ENCODE measurements at regions not wholly inside any gene's neighbourhood (a gene's known extent, or its start where the extent isn't known, plus 50 kb on each side); places are given as distances from the start of the nearest gene placed in this dataset.
A peak's percentile ranks its signal among the peaks of the same experiment; 100 is the strongest.

GRCh38 chrX:68908071-68908470, 79.2 kb downstream of the EFNB1 start:
- Mint-ChIP-seq H3K27me3 (peaks cover 0 to 5% of the 10 kb centered on the region in 2 donors), H3K4me1 (no peaks in the 10 kb centered on the region), H3K36me3 (no peaks in the 10 kb centered on the region), H3K4me3 (no peak overlapping the region), H3K9me3 (no peaks in the 10 kb centered on the region), H3K27ac (no peak overlapping the region)
- DNase-seq: no peak
- Histone ChIP-seq H3K4me1 (ENCODE audit: insufficient read depth, low read length) (no peaks in the 10 kb centered on the region), H3K4me3 (ENCODE audit: low read length in 2 of 2) (no peak overlapping the region), H3K36me3 (ENCODE audit: insufficient read depth, low read length) (no peaks in the 10 kb centered on the region), H3K27ac (ENCODE audit: low read depth, low read length) (no peak overlapping the region), H3K9me3 (ENCODE audit: control insufficient read depth in 1 of 2, low read length in 2 of 2) (no peaks in the 10 kb centered on the region), H3K27me3 (ENCODE audit: insufficient read depth, low read length) (no peaks in the 10 kb centered on the region)
- ChIA-PET POLR2A (ENCODE audit: partially characterized antibody) (no interaction called here), CTCF (ENCODE audit: partially characterized antibody) (no interaction called here)
- intact Hi-C loops (cut with micrococcal nuclease): no loop called here

GRCh38 chrX:68902706-68903504, 74.1 kb downstream of the EFNB1 start:
- Histone ChIP-seq H3K27ac (ENCODE audit: low read depth, low read length) (no peak overlapping the region), H3K4me1 (ENCODE audit: insufficient read depth, low read length) (no peaks in the 10 kb centered on the region), H3K9me3 (ENCODE audit: control insufficient read depth in 1 of 2, low read length in 2 of 2) (no peaks in the 10 kb centered on the region), H3K36me3 (ENCODE audit: insufficient read depth, low read length) (no peaks in the 10 kb centered on the region), H3K27me3 (ENCODE audit: insufficient read depth, low read length) (no peaks in the 10 kb centered on the region), H3K4me3 (ENCODE audit: low read length in 2 of 2) (no peak overlapping the region)
- H3K4me3 Mint-ChIP-seq: no peak overlapping the region
- DNase-seq: no peak
- POLR2A ChIA-PET (ENCODE audit: partially characterized antibody): no interaction called here
- intact Hi-C loops (cut with micrococcal nuclease): no loop called here
- H3K27ac Mint-ChIP-seq: no peak overlapping the region
- H3K36me3 Mint-ChIP-seq: no peaks in the 10 kb centered on the region
- peaks cover 0 to 3% (median 0%) of the 10 kb centered on the region in 8 donors for H3K9me3 Mint-ChIP-seq
- no peaks in the 10 kb centered on the region for H3K27me3 Mint-ChIP-seq
- peaks cover 0 to 1% (median 0%) of the 10 kb centered on the region in 4 donors for H3K4me1 Mint-ChIP-seq
- CTCF ChIA-PET (ENCODE audit: partially characterized antibody): no interaction called here

GRCh38 chrX:68901519-68901918, 72.7 kb downstream of the EFNB1 start:
- H3K9me3 Mint-ChIP-seq: peaks cover 0 to 3% (median 0%) of the 10 kb centered on the region in 8 donors
- Histone ChIP-seq H3K4me3 (ENCODE audit: low read length in 2 of 2) (no peak overlapping the region), H3K27ac (ENCODE audit: low read depth, low read length) (no peak overlapping the region), H3K27me3 (ENCODE audit: insufficient read depth, low read length) (no peaks in the 10 kb centered on the region), H3K9me3 (ENCODE audit: control insufficient read depth in 1 of 2, low read length in 2 of 2) (no peaks in the 10 kb centered on the region), H3K36me3 (ENCODE audit: insufficient read depth, low read length) (no peaks in the 10 kb centered on the region), H3K4me1 (ENCODE audit: insufficient read depth, low read length) (no peaks in the 10 kb centered on the region)
- H3K27ac Mint-ChIP-seq: no peak overlapping the region
- H3K27me3 Mint-ChIP-seq: no peaks in the 10 kb centered on the region
- intact Hi-C loops (cut with micrococcal nuclease): no loop called here
- peaks cover 0 to 1% (median 0%) of the 10 kb centered on the region in 4 donors for H3K4me1 Mint-ChIP-seq
- no peak overlapping the region for H3K4me3 Mint-ChIP-seq
- no peak for DNase-seq
- CTCF ChIA-PET (ENCODE audit: partially characterized antibody): no interaction called here
- POLR2A ChIA-PET (ENCODE audit: partially characterized antibody): no interaction called here
- H3K36me3 Mint-ChIP-seq: no peaks in the 10 kb centered on the region

GRCh38 chrX:68898598-68898997, 69.8 kb downstream of the EFNB1 start:
- DNase-seq: no peak
- Mint-ChIP-seq H3K4me1 (peaks cover 0 to 2% (median 0%) of the 10 kb centered on the region in 4 donors), H3K9me3 (peaks cover 0 to 3% (median 0%) of the 10 kb centered on the region in 8 donors), H3K27me3 (no peaks in the 10 kb centered on the region), H3K27ac (no peak overlapping the region), H3K36me3 (no peaks in the 10 kb centered on the region), H3K4me3 (no peak overlapping the region)
- intact Hi-C loops (cut with micrococcal nuclease): no loop called here
- H3K27me3 ChIP-seq (ENCODE audit: insufficient read depth, low read length): no peaks in the 10 kb centered on the region
- no peak overlapping the region for H3K4me3 ChIP-seq (ENCODE audit: low read length in 2 of 2)
- no peaks in the 10 kb centered on the region for H3K9me3 ChIP-seq (ENCODE audit: control insufficient read depth in 1 of 2, low read length in 2 of 2)
- POLR2A ChIA-PET (ENCODE audit: partially characterized antibody): no interaction called here
- H3K4me1 ChIP-seq (ENCODE audit: insufficient read depth, low read length): peaks cover 5% of the 10 kb centered on the region
- CTCF ChIA-PET (ENCODE audit: partially characterized antibody): no interaction called here
- no peaks in the 10 kb centered on the region for H3K36me3 ChIP-seq (ENCODE audit: insufficient read depth, low read length)
- no peak overlapping the region for H3K27ac ChIP-seq (ENCODE audit: low read depth, low read length)

DNA sequence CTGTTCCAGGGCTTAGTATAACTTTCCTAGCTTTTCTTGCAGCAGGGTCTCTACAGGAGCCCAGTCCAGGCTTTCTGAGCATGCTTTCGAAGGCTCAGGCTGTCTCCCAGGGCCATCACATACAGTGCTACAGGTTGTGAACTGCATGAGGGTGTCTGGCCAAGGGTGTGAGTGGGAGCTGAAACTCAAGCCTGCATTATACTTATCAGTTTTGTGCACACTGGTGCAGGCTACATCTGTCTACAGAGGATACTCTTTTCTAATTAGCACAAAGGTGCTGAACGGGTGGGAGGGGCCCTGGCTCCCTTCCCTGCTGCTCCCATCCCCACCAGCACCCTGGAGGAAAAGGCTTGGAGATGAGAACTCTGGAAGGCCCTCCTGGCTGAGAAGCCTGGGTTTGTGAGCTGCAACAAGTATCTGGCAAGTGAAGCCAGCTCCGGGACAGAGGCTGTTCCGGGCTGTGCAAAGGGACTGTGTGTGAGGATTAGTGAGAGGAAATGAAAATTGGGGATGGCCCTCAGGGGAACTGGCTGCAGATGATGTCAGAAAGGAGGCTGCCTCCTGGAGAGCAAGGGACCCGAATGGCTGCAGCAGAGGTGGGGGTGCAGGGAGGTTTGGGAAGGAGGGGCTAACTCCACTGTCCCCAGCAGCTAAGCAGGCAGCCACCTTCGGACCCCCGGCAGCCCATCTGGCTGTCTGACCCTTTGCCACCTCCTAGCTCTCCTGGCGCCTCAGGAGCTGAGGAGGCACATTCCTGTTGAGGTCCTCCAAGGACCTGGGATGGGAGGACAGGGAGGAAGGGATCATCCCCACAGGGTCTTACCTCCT, 68.5 kb downstream of the EFNB1 start:
- DNase-seq: no peak
- ChIA-PET POLR2A (ENCODE audit: partially characterized antibody) (no interaction called here), CTCF (ENCODE audit: partially characterized antibody) (no interaction called here)
- no peaks in the 10 kb centered on the region for H3K36me3 Mint-ChIP-seq
- peaks cover 0 to 3% (median 0%) of the 10 kb centered on the region in 8 donors for H3K9me3 Mint-ChIP-seq
- no peak overlapping the region for H3K4me3 Mint-ChIP-seq
- H3K27me3 Mint-ChIP-seq: no peaks in the 10 kb centered on the region
- no peaks in the 10 kb centered on the region for H3K9me3 ChIP-seq (ENCODE audit: control insufficient read depth in 1 of 2, low read length in 2 of 2)
- no peak overlapping the region for H3K27ac ChIP-seq (ENCODE audit: low read depth, low read length)
- H3K36me3 ChIP-seq (ENCODE audit: insufficient read depth, low read length): no peaks in the 10 kb centered on the region
- no peak overlapping the region for H3K27ac Mint-ChIP-seq
- intact Hi-C loops (cut with micrococcal nuclease): no loop called here
- H3K4me1 Mint-ChIP-seq: peaks cover 0 to 2% (median 0%) of the 10 kb centered on the region in 4 donors
- H3K4me3 ChIP-seq (ENCODE audit: low read length in 2 of 2): no peak overlapping the region
- no peaks in the 10 kb centered on the region for H3K27me3 ChIP-seq (ENCODE audit: insufficient read depth, low read length)
- peaks cover 5% of the 10 kb centered on the region for H3K4me1 ChIP-seq (ENCODE audit: insufficient read depth, low read length)

GRCh38 chrX:68896581-68896980, 67.8 kb downstream of the EFNB1 start:
- Histone ChIP-seq H3K27ac (ENCODE audit: low read depth, low read length) (no peak overlapping the region), H3K4me3 (ENCODE audit: low read length in 2 of 2) (no peak overlapping the region), H3K27me3 (ENCODE audit: insufficient read depth, low read length) (no peaks in the 10 kb centered on the region), H3K36me3 (ENCODE audit: insufficient read depth, low read length) (no peaks in the 10 kb centered on the region), H3K9me3 (ENCODE audit: control insufficient read depth in 1 of 2, low read length in 2 of 2) (no peaks in the 10 kb centered on the region), H3K4me1 (ENCODE audit: insufficient read depth, low read length) (peaks cover 5% of the 10 kb centered on the region)
- Mint-ChIP-seq H3K27me3 (no peaks in the 10 kb centered on the region), H3K27ac (peak overlapping the region in 1 of 7 donors; percentile 62), H3K4me1 (peaks cover 0 to 1% (median 0%) of the 10 kb centered on the region in 4 donors), H3K36me3 (no peaks in the 10 kb centered on the region), H3K4me3 (no peak overlapping the region), H3K9me3 (peaks cover 0 to 2% (median 0%) of the 10 kb centered on the region in 8 donors)
- DNase-seq: no peak
- CTCF ChIA-PET (ENCODE audit: partially characterized antibody): no interaction called here
- POLR2A ChIA-PET (ENCODE audit: partially characterized antibody): no interaction called here
- intact Hi-C loops (cut with micrococcal nuclease): no loop called here

- Histone ChIP-seq H3K27ac (ENCODE audit: low read depth, low read length) (no peak overlapping the region), H3K36me3 (ENCODE audit: insufficient read depth, low read length) (no peaks in the 10 kb centered on the region), H3K27me3 (ENCODE audit: insufficient read depth, low read length) (no peaks in the 10 kb centered on the region), H3K4me1 (ENCODE audit: insufficient read depth, low read length) (peaks cover 5% of the 10 kb centered on the region), H3K9me3 (ENCODE audit: control insufficient read depth in 1 of 2, low read length in 2 of 2) (no peaks in the 10 kb centered on the region), H3K4me3 (ENCODE audit: low read length in 2 of 2) (no peak overlapping the region)
- DNase-seq: no peak
- Mint-ChIP-seq H3K36me3 (no peaks in the 10 kb centered on the region), H3K4me1 (peaks cover 0 to 1% (median 0%) of the 10 kb centered on the region in 4 donors), H3K27me3 (no peaks in the 10 kb centered on the region), H3K4me3 (no peak overlapping the region), H3K9me3 (peaks cover 0 to 2% (median 0%) of the 10 kb centered on the region in 8 donors), H3K27ac (peak overlapping the region in 1 of 7 donors; percentile 26)
- ChIA-PET POLR2A (ENCODE audit: partially characterized antibody) (no interaction called here), CTCF (ENCODE audit: partially characterized antibody) (interaction anchor here (1.1 kb wide), 1 partner anchor 68 kb away, joined by 3 read pairs; no protein-coding TSS in a partner anchor)
- intact Hi-C loops (cut with micrococcal nuclease): no loop called here
Measured at GRCh38 chrX:68895778-68896177, 67.0 kb downstream of the EFNB1 start.

All from CD4-positive, alpha-beta memory T cell (primary cell).